Gastrocnemius medialis (tissue), 4 donors: ENCODE measurements at regions not wholly inside any gene's neighbourhood (a gene's known extent, or its start where the extent isn't known, plus 50 kb on each side); places are given as distances from the start of the nearest gene placed in this dataset.
"Not testable (repeated sequence)": the region's sequence is repeated elsewhere in the genome, so short reads cannot be mapped to it uniquely, and the experiment has no call there.

Experiments used
- ATAC-seq, 2 donors: fragments of 150-250 bp; one replicate each; pipeline ENCODE4 v1.9.1; 2016
- DNase-seq, 2 donors: peaks; one replicate each; pipeline ENCODE4 v3.0.0-alpha.2; 2019
- H3K27ac ChIP-seq, 4 donors: fragments of 200-600 bp; sonication (generic); 1 replicate in 1 of 4; 2 replicates in 3 of 4; pipeline ENCODE4 v1.5.1; 2016 to 2018; ENCODE audit warnings: mild to moderate bottlenecking in 2 of 4, moderate library complexity in 1 of 4
- H3K27me3 ChIP-seq, 3 donors: fragments of 200-600 bp; sonication (generic) in 2 of 3; 1 replicate in 1 of 3; 2 replicates in 2 of 3; pipeline versions ENCODE4 v1.5.1 to v1.6.0; 2016 to 2019; ENCODE audit warnings: mild to moderate bottlenecking in 1 of 3, moderate library complexity in 1 of 3
- H3K36me3 ChIP-seq, 2 donors: fragments of 200-600 bp; sonication (generic) in 1 of 2; one replicate each; pipeline ENCODE4 v1.5.1; 2017 to 2018
- H3K4me1 ChIP-seq, 2 donors: fragments of 200-600 bp; sonication (generic) in 1 of 2; one replicate each; pipeline ENCODE4 v1.5.1; 2016 to 2017; ENCODE audit warnings: mild to moderate bottlenecking in 2 of 2
- H3K4me3 ChIP-seq, 4 donors: fragments of 200-600 bp; sonication (generic) in 3 of 4; 1 replicate in 1 of 4; 2 replicates in 3 of 4; pipeline ENCODE4 v1.5.1; 2016 to 2019; ENCODE audit warnings: mild to moderate bottlenecking in 2 of 4
- H3K9me3 ChIP-seq, 3 donors: fragments of 200-600 bp; sonication (generic) in 2 of 3; 1 replicate in 1 of 3; 2 replicates in 2 of 3; pipeline ENCODE4 v1.5.1; 2016 to 2019
- POLR2A ChIP-seq, 2 donors: fragments of 450-650 bp; IDR thresholded peaks; one replicate each; pipeline ENCODE4 v1.6.1; 2017; ENCODE audit warnings: antibody characterized with exemption in 2 of 2, mild to moderate bottlenecking in 2 of 2, moderate library complexity in 2 of 2
- in situ Hi-C, 4 donors: fragments of 200-750 bp; cut with MboI; loops; one replicate each; pipeline versions ENCODE4 v1.15.0 to v1.8.0; 2017; ENCODE audit warnings: low sequenced_read_pairs in 4 of 4
- intact Hi-C: fragments of 100-400 bp; cut with DNase I; formaldehyde crosslinking; loops from one replicate; pipeline ENCODE4 v1.15.1; 2023; ENCODE audit warnings: low total_unique reads
- TF ChIP-seq, protein P1 (sequence below), 5 experiments: fragments of 450-650 bp in 3 of 5; fragments of 200-600 bp in 2 of 5; sonication (generic) in 2 of 5; IDR thresholded peaks in 4 of 5; conservative IDR thresholded peaks in 1 of 5; 1 replicate in 4 of 5; 2 replicates in 1 of 5; pipeline ENCODE4 v1.5.1; 2016 to 2019; ENCODE audit warnings: antibody characterized with exemption in 5 of 5, mild to moderate bottlenecking in 3 of 5, moderate library complexity in 3 of 5

DNA sequence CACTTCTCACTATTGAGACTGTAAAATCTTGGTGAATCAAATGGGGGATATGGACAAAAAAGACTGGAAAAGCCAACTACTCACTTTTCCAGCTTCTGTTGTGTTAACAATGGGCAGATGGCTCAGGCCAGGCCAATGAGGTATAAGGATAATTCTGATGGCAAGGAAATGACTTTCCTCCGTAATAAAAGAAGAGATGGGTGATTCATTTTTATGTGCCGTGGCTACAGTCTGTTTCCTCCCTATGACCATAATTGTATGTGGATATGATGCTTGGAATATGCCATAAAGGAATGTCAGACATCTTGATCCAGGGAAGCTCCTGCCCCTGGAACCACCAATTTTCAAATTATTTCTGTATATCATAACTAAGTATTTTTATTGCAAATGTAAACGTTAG, 406.8 kb downstream of the CCDC85A start:
- Histone ChIP-seq H3K27ac (no peak overlapping the region), H3K36me3 (no peaks in the 10 kb centered on the region), H3K9me3 (no peaks in the 10 kb centered on the region), H3K27me3 (no peaks in the 10 kb centered on the region), H3K4me1 (no peaks in the 10 kb centered on the region), H3K4me3 (no peak overlapping the region)
- no peak for ATAC-seq
- no peak for DNase-seq
- intact Hi-C loops = no loop called here
- in situ Hi-C loops = no loop called here
- no peak for TF ChIP-seq POLR2A (IDR thresholded peaks at IDR 0.05)
- TF ChIP-seq, protein P1, sequence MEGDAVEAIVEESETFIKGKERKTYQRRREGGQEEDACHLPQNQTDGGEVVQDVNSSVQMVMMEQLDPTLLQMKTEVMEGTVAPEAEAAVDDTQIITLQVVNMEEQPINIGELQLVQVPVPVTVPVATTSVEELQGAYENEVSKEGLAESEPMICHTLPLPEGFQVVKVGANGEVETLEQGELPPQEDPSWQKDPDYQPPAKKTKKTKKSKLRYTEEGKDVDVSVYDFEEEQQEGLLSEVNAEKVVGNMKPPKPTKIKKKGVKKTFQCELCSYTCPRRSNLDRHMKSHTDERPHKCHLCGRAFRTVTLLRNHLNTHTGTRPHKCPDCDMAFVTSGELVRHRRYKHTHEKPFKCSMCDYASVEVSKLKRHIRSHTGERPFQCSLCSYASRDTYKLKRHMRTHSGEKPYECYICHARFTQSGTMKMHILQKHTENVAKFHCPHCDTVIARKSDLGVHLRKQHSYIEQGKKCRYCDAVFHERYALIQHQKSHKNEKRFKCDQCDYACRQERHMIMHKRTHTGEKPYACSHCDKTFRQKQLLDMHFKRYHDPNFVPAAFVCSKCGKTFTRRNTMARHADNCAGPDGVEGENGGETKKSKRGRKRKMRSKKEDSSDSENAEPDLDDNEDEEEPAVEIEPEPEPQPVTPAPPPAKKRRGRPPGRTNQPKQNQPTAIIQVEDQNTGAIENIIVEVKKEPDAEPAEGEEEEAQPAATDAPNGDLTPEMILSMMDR (IDR thresholded peaks at IDR 0.05 in 4 of 5, conservative IDR thresholded peaks at IDR 0.05 in 1 of 5) = no peak

DNA sequence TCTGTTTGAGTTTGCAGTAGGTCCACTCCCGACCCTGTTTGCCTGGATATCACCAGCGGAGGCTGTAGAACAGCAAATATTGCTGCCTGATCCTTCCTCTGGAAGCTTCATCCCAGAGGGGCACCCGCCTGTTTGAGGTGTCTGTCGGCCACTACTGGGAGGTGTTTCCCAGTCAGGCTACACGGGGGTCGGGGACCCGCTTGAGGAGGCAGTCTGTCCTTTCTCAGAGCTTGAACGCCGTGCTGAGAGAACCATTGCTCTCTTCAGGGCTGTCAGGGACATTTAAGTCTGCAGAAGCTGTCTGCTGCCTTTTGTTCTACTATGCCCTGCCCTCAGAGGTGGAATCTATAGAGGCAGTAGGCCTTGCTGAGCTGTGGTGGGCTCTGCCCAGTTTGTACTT, 422.3 kb downstream of the CCDC85A start:
- intact Hi-C loops, in situ Hi-C loops, H3K4me1 ChIP-seq, H3K27me3 ChIP-seq, H3K36me3 ChIP-seq, H3K27ac ChIP-seq, H3K4me3 ChIP-seq, H3K9me3 ChIP-seq, ATAC-seq, DNase-seq: not testable (repeated sequence)

DNA sequence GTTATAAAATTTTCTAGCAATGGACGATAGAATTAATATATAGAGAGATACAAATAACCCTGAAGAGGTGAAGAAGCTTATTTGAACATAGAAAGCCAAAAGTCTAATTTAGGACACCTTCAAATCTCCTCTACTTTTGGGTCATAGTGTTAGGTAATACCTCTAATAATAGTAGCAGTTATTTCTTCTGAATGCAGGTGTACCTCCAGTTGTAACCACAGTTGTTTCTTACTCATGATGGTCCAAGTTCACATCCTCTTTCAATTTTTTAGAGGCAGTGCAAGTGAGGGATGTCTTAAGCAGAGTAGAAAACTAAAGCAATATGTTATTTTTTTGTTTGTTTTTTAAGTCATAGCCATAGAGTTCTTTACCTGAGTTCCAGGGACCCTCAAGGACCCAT, 429.5 kb downstream of the CCDC85A start:
- no peak for DNase-seq
- ATAC-seq = no peak
- TF ChIP-seq, protein P1 (IDR thresholded peaks at IDR 0.05 in 4 of 5, conservative IDR thresholded peaks at IDR 0.05 in 1 of 5) = no peak
- no peak for TF ChIP-seq POLR2A (IDR thresholded peaks at IDR 0.05)
- intact Hi-C loops (no loop called here), in situ Hi-C loops (no loop called here)
- Histone ChIP-seq H3K9me3 (no peaks in the 10 kb centered on the region), H3K4me1 (no peaks in the 10 kb centered on the region), H3K27ac (no peak overlapping the region), H3K27me3 (no peaks in the 10 kb centered on the region), H3K4me3 (no peak overlapping the region), H3K36me3 (no peaks in the 10 kb centered on the region)

DNA sequence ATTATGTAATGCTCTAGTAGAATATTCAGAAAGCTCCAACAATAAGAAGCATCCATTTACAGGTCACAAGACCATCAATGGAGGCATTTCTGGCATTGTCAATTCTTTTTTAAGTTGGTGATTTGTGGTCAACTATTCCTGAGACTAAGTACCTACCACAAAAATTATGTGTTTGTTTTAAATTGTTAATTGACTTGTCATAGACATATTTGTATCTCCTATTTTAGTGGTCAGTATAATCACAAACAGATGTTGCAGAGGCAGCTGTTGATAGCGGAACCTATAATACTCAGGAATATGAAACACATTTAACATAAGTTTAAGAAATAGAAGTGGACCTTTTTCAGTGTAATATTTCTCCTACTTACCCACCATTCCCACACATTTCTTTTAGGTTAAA, 430.1 kb downstream of the CCDC85A start:
- TF ChIP-seq POLR2A (IDR thresholded peaks at IDR 0.05) = no peak
- TF ChIP-seq, protein P1 (IDR thresholded peaks at IDR 0.05 in 4 of 5, conservative IDR thresholded peaks at IDR 0.05 in 1 of 5) = no peak
- intact Hi-C loops (no loop called here), in situ Hi-C loops (no loop called here)
- ATAC-seq (no peak), DNase-seq (no peak)
- H3K9me3 ChIP-seq = no peaks in the 10 kb centered on the region
- H3K27me3 ChIP-seq = no peaks in the 10 kb centered on the region
- H3K27ac ChIP-seq = no peak overlapping the region
- no peak overlapping the region for H3K4me3 ChIP-seq
- H3K36me3 ChIP-seq = no peaks in the 10 kb centered on the region
- no peaks in the 10 kb centered on the region for H3K4me1 ChIP-seq

DNA sequence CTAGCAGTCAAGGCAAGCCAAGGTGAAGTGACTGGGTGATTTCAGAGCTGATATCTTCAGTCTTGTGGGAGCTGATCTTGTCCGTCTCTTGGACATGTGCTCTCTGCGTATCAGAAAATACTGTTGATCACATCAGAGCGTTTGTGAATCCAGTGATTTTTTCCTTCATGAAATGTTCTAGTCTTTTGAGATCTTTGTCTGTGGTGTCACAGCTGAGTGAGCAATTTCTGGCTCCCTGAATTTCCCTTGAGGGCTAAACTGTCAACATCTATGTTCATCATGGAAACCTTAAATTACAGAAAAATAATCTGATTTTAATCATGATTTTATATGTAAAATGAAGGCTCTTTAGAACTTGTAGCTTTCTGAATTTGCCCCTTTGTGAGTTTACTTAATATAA, 432.0 kb downstream of the CCDC85A start:
- H3K4me1 ChIP-seq = no peaks in the 10 kb centered on the region
- intact Hi-C loops = no loop called here

More for the DNA sequence above, 432.0 kb downstream of the CCDC85A start:
- ATAC-seq (no peak), DNase-seq (no peak)
- H3K27ac ChIP-seq = no peak overlapping the region
- no peak overlapping the region for H3K4me3 ChIP-seq
- H3K36me3 ChIP-seq = no peaks in the 10 kb centered on the region
- H3K9me3 ChIP-seq = no peaks in the 10 kb centered on the region
- TF ChIP-seq, protein P1 (IDR thresholded peaks at IDR 0.05 in 4 of 5, conservative IDR thresholded peaks at IDR 0.05 in 1 of 5) = no peak
- TF ChIP-seq POLR2A (IDR thresholded peaks at IDR 0.05) = no peak
- no peaks in the 10 kb centered on the region for H3K27me3 ChIP-seq
- in situ Hi-C loops = no loop called here
